ENCODE measurements at regions not wholly inside any gene's neighbourhood (a gene's known extent, or its start where the extent isn't known, plus 50 kb on each side); places are given as distances from the start of the nearest gene placed in this dataset.

DNA sequence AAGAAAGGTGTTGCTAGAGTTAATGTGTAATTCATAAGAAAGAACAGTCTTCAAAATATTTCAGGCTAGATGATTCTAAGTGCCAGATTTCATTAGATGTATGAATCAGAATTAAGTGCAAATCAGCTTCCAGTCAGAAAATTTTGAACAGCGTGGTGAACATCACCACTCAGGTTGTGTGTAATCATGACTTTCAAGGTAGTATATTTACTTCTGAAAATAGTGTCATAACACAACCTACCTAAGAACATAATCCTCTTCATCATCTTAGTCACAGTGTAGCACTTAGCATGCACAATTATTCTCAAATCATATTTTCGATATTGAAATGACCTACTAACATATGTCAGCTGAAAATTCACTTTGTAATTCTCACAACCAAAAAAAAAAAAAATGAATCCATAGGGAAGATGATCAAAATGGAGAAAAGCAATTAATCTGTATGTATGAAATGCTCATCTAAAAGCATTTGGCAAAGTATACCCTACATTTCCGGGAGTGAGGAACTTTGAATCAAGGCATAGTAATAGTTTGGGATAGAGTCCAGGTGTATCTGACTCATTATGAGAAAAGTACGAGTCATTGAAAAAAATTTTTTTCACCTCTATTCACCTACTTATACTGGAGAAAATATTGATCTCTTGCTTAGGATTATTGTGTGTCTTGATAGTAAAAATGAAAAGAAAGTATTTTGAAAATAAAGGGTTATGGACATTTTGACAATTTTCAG lies 221.8 kb upstream of the CHRM3 start:
- TF ChIP-seq, protein P1, sequence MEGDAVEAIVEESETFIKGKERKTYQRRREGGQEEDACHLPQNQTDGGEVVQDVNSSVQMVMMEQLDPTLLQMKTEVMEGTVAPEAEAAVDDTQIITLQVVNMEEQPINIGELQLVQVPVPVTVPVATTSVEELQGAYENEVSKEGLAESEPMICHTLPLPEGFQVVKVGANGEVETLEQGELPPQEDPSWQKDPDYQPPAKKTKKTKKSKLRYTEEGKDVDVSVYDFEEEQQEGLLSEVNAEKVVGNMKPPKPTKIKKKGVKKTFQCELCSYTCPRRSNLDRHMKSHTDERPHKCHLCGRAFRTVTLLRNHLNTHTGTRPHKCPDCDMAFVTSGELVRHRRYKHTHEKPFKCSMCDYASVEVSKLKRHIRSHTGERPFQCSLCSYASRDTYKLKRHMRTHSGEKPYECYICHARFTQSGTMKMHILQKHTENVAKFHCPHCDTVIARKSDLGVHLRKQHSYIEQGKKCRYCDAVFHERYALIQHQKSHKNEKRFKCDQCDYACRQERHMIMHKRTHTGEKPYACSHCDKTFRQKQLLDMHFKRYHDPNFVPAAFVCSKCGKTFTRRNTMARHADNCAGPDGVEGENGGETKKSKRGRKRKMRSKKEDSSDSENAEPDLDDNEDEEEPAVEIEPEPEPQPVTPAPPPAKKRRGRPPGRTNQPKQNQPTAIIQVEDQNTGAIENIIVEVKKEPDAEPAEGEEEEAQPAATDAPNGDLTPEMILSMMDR (conservative IDR thresholded peaks at IDR 0.05) = no peak
- TF ChIP-seq ZFX (IDR thresholded peaks at IDR 0.05) = no peak
